HAP-1 (cell line): ENCODE measurements at regions not wholly inside any gene's neighbourhood (a gene's known extent, or its start where the extent isn't known, plus 50 kb on each side); places are given as distances from the start of the nearest gene placed in this dataset.
"Not testable (repeated sequence)": the region's sequence is repeated elsewhere in the genome, so short reads cannot be mapped to it uniquely, and the experiment has no call there.

Experiments
- DNase-seq, 2 experiments: peaks; one replicate each; pipeline ENCODE4 v3.0.0-alpha.2; 2016 to 2020; ENCODE audit warnings: low spot score in 2 of 2
- H3K27me3 ChIP-seq: fragments of 250-450 bp; sonication (Bioruptor Pico); 2 replicates; pipeline ENCODE4 v1.5.1; 2020; ENCODE audit warnings: low read depth, mild to moderate bottlenecking, moderate library complexity
- H3K36me3 ChIP-seq: fragments of 250-450 bp; sonication (Bioruptor Pico); replicated peaks from 2 replicates; pipeline ENCODE4 v1.5.1; 2020; ENCODE audit warnings: mild to moderate bottlenecking
- H3K4me1 ChIP-seq: fragments of 250-450 bp; sonication (Bioruptor Pico); 2 replicates; pipeline ENCODE4 v1.5.1; 2020; ENCODE audit warnings: mild to moderate bottlenecking
- H3K4me3 ChIP-seq: fragments of 250-450 bp; sonication (Bioruptor Pico); 2 replicates; pipeline ENCODE4 v1.5.1; 2020; ENCODE audit warnings: mild to moderate bottlenecking, moderate library complexity
- H3K9me3 ChIP-seq: fragments of 250-450 bp; sonication (Bioruptor Pico); 2 replicates; pipeline ENCODE4 v1.5.1; 2020; ENCODE audit warnings: mild to moderate bottlenecking, moderate library complexity
- in situ Hi-C: fragments of 300-500 bp; cut with MboI; formaldehyde crosslinking; loops from 3 replicates; pipeline ENCODE4 v1.14.3; 2020; ENCODE audit warnings: low sequenced_read_pairs, inconsistent platforms, mixed read lengths

DNA sequence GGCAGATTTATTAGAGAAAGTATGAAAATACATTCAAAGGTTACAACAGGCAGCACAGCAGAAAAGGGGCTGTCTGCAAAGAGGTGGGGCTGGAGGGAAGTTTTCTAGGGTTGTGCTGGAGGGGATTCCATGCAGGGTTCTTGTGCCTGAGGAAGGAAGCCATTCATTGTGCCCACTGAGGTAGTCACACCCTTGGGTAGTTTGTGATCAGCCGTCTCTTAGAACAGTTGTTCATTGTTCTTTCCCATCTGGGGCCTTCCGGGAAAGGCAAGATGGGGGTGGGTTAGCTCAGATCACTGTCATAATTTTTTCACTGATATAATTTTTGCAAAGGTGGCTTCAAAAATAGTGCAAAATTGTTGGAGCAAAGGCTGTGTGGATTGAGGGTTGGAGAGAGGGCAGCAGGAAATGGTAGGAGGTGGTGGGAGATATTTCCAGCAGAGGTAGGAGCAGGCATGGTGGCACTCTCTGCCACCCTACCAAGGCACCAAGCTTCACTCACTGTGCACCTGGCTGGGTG lies 80.5 kb upstream of the GPR6 start:
- no peaks in the 10 kb centered on the region for H3K4me1 ChIP-seq
- in situ Hi-C loops = no loop called here

DNA sequence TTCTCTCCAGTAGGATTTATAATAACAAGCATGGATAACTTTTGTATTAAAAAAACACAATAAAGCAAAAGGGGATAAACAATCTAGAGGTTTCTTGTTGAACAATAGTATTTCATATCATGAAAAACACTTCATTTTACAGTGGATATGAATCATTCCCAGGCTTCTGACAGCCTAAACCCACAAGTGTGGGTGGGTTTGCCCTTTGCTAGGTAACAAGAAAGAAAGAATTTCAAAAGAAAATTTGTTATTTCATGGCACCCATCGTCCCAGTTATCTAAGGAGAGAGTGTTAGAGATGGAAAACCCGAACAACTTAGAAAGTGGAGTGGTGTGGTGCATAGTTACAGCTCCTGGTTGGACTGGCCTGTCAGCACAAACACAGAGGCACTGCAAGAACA lies 76.1 kb upstream of the GPR6 start:
- Histone ChIP-seq H3K9me3 (no peaks in the 10 kb centered on the region), H3K4me3 (no peak overlapping the region), H3K27me3 (0 out of 2 replicates have a peak, but pooled peaks cover 5% of the 10 kb centered on the region), H3K4me1 (no peaks in the 10 kb centered on the region), H3K36me3 (no peaks in the 10 kb centered on the region)
- no peak for DNase-seq
- in situ Hi-C loops = no loop called here

More for the DNA sequence above, 80.5 kb upstream of the GPR6 start:
- no peaks in the 10 kb centered on the region; the same call in 1 of the 2 replicates for H3K27me3 ChIP-seq
- no peak for DNase-seq
- no peaks in the 10 kb centered on the region for H3K36me3 ChIP-seq
- H3K4me3 ChIP-seq = no peak overlapping the region
- H3K9me3 ChIP-seq = no peaks in the 10 kb centered on the region

DNA sequence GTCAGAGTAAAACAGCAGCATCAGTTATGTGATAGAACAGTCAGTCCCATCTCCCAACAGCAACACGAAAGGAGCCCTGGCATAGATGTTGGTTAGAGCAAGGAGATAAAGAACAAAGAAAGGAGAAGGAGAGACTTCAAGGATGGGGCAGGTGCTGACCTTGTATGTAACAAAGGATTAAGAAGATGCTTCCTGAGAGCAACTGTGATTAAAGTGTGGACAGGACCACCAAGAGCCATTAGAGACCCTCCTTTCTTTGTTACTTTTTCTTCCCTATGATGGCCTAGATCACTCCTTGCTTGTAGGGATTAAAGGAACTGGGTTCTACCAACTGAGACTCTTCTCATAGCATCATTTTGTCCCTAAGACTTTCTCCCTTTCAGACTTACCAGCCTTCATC lies 75.2 kb upstream of the GPR6 start:
- in situ Hi-C loops = no loop called here
- no peaks in the 10 kb centered on the region for H3K4me1 ChIP-seq
- peaks cover 9% of the 10 kb centered on the region; the same call in 1 of the 2 replicates for H3K27me3 ChIP-seq
- H3K36me3 ChIP-seq = no peaks in the 10 kb centered on the region
- no peaks in the 10 kb centered on the region for H3K9me3 ChIP-seq
- no peak overlapping the region for H3K4me3 ChIP-seq
- no peak for DNase-seq

DNA sequence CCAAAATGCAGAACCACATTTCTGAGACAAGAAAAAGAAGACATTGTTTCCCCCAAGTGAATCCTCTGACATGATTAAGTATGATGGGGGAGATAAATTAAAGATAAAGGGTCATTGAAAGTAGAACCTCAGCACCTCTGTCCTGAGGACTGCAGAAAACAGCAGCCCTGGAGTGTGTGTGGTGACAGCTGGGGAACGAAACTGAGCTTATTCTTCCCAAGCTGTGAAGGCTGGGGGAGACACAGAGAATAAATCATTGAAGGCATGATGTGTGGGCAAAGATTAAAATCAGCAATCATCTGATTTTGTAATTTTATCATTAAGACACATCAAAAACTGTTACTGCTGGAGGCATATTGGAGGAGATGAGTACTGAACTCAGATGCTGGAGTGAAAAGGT lies 67.5 kb upstream of the GPR6 start:
- H3K4me3 ChIP-seq = no peak overlapping the region
- H3K36me3 ChIP-seq = no peaks in the 10 kb centered on the region
- H3K4me1 ChIP-seq = no peaks in the 10 kb centered on the region
- no peaks in the 10 kb centered on the region for H3K9me3 ChIP-seq
- in situ Hi-C loops = no loop called here
- no peak for DNase-seq
- H3K27me3 ChIP-seq = peaks cover 10% of the 10 kb centered on the region; the same call in 1 of the 2 replicates

DNA sequence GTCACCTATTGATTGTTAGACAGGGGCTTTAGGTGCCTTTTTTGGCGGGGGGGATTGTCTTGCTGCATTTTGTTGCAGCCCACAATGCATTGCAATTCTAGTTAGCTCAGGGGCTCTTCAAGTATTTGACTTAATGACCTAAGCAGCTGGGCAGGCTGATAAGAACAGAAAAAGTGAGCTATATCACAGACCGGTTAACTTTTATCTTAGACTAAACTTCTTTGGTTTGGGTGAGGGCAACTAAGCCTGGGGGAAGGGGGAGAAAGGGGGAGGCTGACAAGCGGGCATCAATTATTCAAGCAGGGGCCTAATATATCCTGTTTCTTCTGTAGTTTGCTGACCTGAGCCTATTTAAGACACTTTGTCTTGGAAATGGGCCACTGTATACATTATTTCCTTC lies 66.0 kb upstream of the GPR6 start:
- in situ Hi-C loops = no loop called here
- no peak for DNase-seq

DNA sequence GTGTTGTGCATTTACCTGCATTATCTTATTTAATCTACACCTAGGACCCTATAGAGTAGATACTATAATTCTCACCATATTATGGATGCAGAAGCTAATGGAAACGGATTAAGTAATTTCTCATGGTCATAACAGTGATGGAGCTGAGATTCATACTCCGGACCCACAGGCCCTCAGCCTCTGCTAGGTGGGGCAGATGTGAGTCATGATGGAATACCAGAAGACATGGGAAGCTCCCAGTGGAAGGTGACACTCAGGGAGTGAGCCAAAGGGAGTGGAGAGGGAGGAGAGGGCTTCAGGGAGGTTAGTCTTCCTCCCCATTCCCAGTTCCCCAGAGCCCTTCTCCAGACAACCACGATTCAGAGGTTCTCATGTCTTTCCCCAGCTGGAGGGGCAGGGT lies 65.2 kb upstream of the GPR6 start:
- Histone ChIP-seq H3K4me1 (no peaks in the 10 kb centered on the region), H3K4me3 (no peak overlapping the region), H3K27me3 (peaks cover 5% of the 10 kb centered on the region; the same call in 1 of the 2 replicates), H3K9me3 (no peaks in the 10 kb centered on the region), H3K36me3 (no peaks in the 10 kb centered on the region)
- no peak for DNase-seq
- in situ Hi-C loops = no loop called here

More for the DNA sequence above, 66.0 kb upstream of the GPR6 start:
- Histone ChIP-seq H3K27me3 (peaks cover 10% of the 10 kb centered on the region; the same call in 1 of the 2 replicates), H3K4me3 (no peak overlapping the region), H3K9me3 (no peaks in the 10 kb centered on the region), H3K36me3 (no peaks in the 10 kb centered on the region), H3K4me1 (no peaks in the 10 kb centered on the region)

DNA sequence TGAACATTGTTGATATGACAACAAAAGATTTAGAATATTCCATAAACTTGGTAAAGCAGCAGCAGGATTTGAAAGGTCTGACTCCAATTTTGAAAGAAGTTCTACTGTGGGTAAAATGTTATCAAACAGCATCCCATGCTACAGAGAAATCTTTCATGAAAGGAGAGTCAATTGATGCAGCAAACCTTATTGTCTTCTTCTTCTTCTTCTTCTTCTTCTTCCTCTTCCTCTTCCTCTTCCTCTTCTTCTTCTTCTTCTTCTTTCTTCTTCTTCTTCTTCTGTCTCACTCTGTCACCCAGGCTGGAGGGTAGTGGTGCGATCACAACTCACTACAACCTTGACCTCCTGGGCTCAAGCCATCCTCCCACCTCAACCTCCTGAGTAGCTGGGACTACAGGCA lies 62.4 kb upstream of the GPR6 start:
- H3K9me3 ChIP-seq, H3K36me3 ChIP-seq, H3K27me3 ChIP-seq, H3K4me1 ChIP-seq, in situ Hi-C loops, H3K4me3 ChIP-seq, DNase-seq: not testable (repeated sequence)

DNA sequence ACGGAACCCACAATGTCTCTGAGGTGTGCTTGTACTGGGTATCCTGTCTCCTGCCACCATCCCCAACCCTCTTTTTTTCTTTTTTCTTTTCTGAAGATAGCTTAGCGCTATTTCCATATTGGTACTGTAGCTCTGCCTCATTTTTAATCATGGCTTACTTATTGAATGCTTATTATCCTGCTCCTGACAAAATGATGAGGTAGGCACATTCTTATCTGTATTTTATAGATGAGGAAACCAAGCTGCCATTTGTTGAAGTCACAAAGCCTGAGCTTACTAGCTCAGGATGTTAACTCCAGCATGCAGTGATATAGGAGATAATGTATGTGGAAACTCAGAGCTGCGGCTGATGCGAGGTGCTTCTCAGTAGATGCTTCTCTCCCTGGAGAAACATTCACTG lies 61.4 kb upstream of the GPR6 start:
- Histone ChIP-seq H3K36me3 (no peaks in the 10 kb centered on the region), H3K27me3 (no peaks in the 10 kb centered on the region), H3K4me3 (no peak overlapping the region), H3K9me3 (no peaks in the 10 kb centered on the region), H3K4me1 (no peaks in the 10 kb centered on the region)
- in situ Hi-C loops = no loop called here
- DNase-seq = no peak

DNA sequence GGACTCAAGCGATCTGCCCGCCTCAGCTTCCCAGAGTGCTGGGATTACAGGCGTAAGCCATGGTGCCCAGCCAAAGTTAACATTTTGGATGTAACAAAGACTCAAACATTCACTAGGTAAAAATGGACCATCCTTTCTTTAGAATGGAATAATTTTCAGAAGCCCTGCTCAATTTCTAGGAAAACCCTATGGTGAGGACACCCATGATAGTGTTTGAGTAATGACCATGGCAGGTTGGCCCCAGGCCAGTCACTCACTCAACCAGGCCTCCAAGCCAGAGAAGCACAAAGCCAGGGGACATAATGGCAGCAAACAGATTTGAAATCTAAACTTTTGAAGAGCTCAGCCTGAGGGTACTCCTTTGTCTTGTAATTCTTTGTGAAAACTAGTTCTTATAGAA lies 59.9 kb upstream of the GPR6 start:
- no peaks in the 10 kb centered on the region for H3K36me3 ChIP-seq
- H3K9me3 ChIP-seq = no peaks in the 10 kb centered on the region
- H3K4me3 ChIP-seq = no peak overlapping the region
- no peaks in the 10 kb centered on the region for H3K4me1 ChIP-seq
- peaks cover 3% of the 10 kb centered on the region for H3K27me3 ChIP-seq
- peak in 1 of 2 experiments; percentile 32 for DNase-seq
- in situ Hi-C loops = no loop called here

DNA sequence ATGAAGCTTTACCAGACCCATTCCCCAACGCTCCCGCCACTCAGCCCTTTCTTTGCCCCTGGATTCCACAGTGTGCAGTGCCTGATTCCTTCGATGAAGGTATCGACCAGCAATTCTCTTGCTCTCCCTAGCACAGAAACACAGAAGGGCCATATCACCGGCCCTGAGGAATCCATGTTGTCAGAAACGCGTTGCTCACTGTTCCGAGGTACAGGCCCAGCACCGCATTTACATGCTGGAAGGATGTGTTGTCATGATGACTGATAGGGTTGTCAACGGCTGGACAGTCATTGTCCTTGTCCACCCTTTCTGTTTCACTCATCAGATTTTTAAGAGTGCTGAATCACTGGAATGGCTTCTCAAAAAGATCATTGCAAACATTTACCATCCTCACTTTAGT lies 57.2 kb upstream of the GPR6 start:
- Histone ChIP-seq H3K4me3 (no peak overlapping the region), H3K27me3 (peaks cover 12% of the 10 kb centered on the region), H3K9me3 (no peaks in the 10 kb centered on the region), H3K4me1 (no peaks in the 10 kb centered on the region), H3K36me3 (no peaks in the 10 kb centered on the region)
- in situ Hi-C loops = no loop called here
- DNase-seq = no peak

DNA sequence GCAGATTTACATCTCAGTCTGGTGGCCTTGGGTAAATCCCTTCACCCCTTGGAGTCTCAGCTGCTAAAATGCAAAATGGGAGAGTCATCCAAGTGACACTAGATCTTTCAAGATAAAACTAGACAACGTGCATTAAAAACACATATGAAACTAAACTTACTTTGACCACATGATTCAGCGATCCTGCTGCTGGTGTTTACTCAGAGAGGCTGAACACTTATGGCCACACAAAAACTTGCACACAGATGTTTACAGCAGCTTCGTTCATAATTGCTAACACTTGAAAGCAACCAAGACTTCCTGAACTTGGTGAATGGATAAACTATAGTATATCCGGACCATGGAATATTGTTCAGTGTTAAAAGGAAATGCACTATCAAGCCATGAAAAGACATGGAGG lies 55.3 kb upstream of the GPR6 start:
- no peak for DNase-seq
- Histone ChIP-seq H3K27me3 (peaks cover 12% of the 10 kb centered on the region), H3K4me3 (no peak overlapping the region), H3K4me1 (no peaks in the 10 kb centered on the region), H3K36me3 (no peaks in the 10 kb centered on the region), H3K9me3 (no peaks in the 10 kb centered on the region)
- in situ Hi-C loops = no loop called here

DNA sequence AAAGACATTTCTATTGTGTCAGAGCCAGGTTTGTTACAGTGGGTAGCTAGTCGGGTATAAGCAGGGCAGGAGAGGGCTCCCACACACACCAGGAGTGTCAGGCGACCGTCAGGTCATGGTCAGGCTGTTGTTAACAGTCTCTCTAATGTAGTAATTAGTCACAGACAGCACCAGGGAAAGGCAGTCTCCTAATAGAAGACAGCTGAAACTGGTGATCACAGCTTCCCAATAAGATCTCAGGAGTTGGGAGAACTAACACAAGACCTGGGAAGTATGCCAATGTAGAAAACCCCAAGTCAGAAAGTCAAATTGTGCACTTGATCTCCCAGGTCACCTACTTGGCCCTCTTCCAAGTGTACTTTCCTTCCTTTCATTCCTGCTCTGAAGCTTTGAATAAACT lies 53.0 kb upstream of the GPR6 start:
- Histone ChIP-seq H3K4me3 (no peak overlapping the region), H3K4me1 (no peaks in the 10 kb centered on the region), H3K27me3 (peaks cover 12% of the 10 kb centered on the region), H3K36me3 (no peaks in the 10 kb centered on the region), H3K9me3 (no peaks in the 10 kb centered on the region)
- in situ Hi-C loops = no loop called here
- no peak for DNase-seq

DNA sequence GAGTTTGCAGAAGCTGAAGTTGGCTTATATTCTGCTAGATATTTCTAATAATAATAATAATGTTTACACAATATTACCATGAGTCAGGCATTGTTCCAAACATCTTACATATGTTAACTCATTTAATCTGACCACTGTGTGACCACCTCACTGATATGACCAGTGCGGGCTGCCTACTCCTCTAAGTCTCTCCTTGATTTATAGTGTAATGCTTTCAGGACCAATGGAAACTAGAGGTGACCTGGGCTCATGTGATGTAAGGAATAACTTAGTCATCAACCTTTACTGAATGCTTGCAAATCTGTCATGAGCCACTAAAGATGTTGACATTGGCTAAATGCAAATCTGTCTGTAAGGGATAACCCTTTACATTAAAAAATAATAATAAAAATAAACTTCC lies 51.1 kb upstream of the GPR6 start:
- Histone ChIP-seq H3K4me3 (no peak overlapping the region), H3K4me1 (no peaks in the 10 kb centered on the region), H3K27me3 (peaks cover 12% of the 10 kb centered on the region), H3K36me3 (no peaks in the 10 kb centered on the region), H3K9me3 (no peaks in the 10 kb centered on the region)
- DNase-seq = no peak
- in situ Hi-C loops = no loop called here
